ENCODE measurements at regions not wholly inside any gene's neighbourhood (a gene's known extent, or its start where the extent isn't known, plus 50 kb on each side); places are given as distances from the start of the nearest gene placed in this dataset.

DNA sequence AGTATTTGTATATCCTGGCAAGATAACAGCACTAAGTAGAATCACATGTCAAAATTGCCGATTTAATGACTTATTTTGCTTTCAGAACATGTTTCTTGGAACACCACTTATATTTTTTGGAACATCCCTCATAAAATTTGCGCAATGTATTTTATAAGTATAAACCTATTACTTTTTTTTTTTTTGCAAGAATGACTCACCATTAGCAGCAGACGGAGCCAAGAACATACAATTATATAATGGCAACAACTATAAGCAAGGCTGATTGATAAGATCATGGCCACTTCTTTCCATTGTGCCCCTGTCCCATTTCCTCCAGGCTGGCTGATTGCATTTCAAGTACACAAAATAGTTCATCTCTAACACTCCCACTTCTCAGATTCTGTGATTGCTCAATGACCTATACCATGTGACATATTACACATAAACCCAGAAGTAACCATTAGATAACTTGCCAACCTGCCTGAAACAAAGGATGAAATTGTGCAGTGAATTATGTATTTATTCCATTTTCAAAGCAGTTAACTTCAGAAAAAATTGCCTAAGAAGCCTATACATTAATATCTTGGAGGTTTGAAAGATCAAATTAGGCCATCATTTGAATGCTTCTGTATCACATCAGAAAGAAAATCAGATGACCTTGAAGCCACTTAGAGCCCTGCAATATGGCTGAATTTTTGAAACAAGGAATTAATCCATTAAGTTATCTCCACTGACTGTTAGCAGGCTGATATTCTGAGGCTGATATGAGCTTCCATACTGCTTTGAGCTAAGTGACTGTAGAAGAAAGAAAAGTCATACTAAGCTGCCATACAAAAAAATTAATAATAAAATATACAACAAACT is 77.8 kb upstream of the PRMT6 start:
- Histone ChIP-seq H3K27me3 (ENCODE audit: low read length) (no peaks in the 10 kb centered on the region), H3K4me1 (ENCODE audit: low read length) (no peaks in the 10 kb centered on the region), H3K36me3 (ENCODE audit: insufficient read depth, low read length) (no peaks in the 10 kb centered on the region), H3K4me3 (ENCODE audit: low read length) (no peak overlapping the region), H3K9ac (ENCODE audit: low read length) (no peak overlapping the region), H3K27ac (ENCODE audit: low read length) (no peak overlapping the region), H3K9me3 (ENCODE audit: low read length) (no peaks in the 10 kb centered on the region), H2AFZ (ENCODE audit: low read length) (no peak overlapping the region), H3K79me2 (ENCODE audit: low read length) (no peaks in the 10 kb centered on the region), H4K20me1 (ENCODE audit: insufficient read depth, low read depth, low read length) (no peaks in the 10 kb centered on the region), H3K4me2 (ENCODE audit: low read depth, low read length, poor library complexity, severe bottlenecking) (no peak overlapping the region), H3K9me2 (replicated peaks; ENCODE audit: insufficient read depth, low read length) (no peaks in the 10 kb centered on the region)
- DNase-seq = no peak

DNA sequence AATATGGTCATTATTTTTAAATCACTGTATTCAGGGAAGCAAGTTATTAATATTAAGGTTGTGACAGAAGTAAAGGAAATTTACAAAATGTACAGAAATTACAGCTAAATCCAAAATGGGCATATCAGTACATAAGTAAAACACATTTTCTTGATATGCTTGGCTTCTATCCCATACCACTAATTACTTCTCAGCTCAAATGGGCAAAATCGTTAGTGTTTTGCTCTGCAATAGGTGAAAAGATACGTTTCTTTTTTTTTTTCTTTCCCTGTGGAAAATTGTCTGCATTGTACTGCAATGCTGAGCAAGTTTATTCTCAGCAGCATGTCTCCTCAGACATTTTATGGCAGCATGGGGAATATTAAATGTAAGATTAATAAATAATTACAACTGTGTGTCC is 77.1 kb upstream of the PRMT6 start:
- Histone ChIP-seq H3K9ac (ENCODE audit: low read length) (no peak overlapping the region), H3K4me3 (ENCODE audit: low read length) (no peak overlapping the region), H3K4me2 (ENCODE audit: low read depth, low read length, poor library complexity, severe bottlenecking) (no peak overlapping the region), H3K27ac (ENCODE audit: low read length) (no peak overlapping the region), H2AFZ (ENCODE audit: low read length) (no peak overlapping the region), H3K9me2 (replicated peaks; ENCODE audit: insufficient read depth, low read length) (no peaks in the 10 kb centered on the region), H3K4me1 (ENCODE audit: low read length) (no peaks in the 10 kb centered on the region), H3K9me3 (ENCODE audit: low read length) (no peaks in the 10 kb centered on the region), H3K36me3 (ENCODE audit: insufficient read depth, low read length) (no peaks in the 10 kb centered on the region), H3K79me2 (ENCODE audit: low read length) (no peaks in the 10 kb centered on the region), H3K27me3 (ENCODE audit: low read length) (no peaks in the 10 kb centered on the region), H4K20me1 (ENCODE audit: insufficient read depth, low read depth, low read length) (no peaks in the 10 kb centered on the region)
- no peak for DNase-seq

DNA sequence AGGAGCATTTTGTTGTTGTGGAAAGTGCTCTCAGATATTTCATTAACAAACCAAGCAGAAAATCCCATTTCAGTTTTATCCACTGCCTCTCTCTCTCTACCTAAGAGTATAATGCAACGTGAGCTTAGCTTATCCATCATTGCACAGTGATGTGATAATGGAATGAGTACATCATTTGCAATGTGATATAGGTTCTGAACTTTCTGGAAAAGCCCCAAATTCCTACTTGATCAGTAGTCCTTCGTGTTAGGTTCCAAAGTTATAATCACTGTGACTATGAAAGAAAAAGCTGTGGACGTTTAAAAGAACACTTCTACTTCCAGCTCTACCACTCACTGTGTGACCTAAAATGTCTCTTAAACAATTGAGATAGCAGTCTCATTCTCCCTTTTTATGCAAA is 76.4 kb upstream of the PRMT6 start:
- no peaks in the 10 kb centered on the region for H4K20me1 ChIP-seq (ENCODE audit: insufficient read depth, low read depth, low read length)
- H3K4me2 ChIP-seq (ENCODE audit: low read depth, low read length, poor library complexity, severe bottlenecking) = no peak overlapping the region
- H3K4me1 ChIP-seq (ENCODE audit: low read length) = no peaks in the 10 kb centered on the region
- no peaks in the 10 kb centered on the region for H3K9me3 ChIP-seq (ENCODE audit: low read length)
- H3K27me3 ChIP-seq (ENCODE audit: low read length) = no peaks in the 10 kb centered on the region
- no peaks in the 10 kb centered on the region for H3K9me2 ChIP-seq (replicated peaks; ENCODE audit: insufficient read depth, low read length)
- no peaks in the 10 kb centered on the region for H3K79me2 ChIP-seq (ENCODE audit: low read length)
- H2AFZ ChIP-seq (ENCODE audit: low read length) = no peak overlapping the region
- H3K4me3 ChIP-seq (ENCODE audit: low read length) = no peak overlapping the region
- H3K9ac ChIP-seq (ENCODE audit: low read length) = no peak overlapping the region
- H3K27ac ChIP-seq (ENCODE audit: low read length) = no peak overlapping the region
- DNase-seq = no peak
- no peaks in the 10 kb centered on the region for H3K36me3 ChIP-seq (ENCODE audit: insufficient read depth, low read length)

DNA sequence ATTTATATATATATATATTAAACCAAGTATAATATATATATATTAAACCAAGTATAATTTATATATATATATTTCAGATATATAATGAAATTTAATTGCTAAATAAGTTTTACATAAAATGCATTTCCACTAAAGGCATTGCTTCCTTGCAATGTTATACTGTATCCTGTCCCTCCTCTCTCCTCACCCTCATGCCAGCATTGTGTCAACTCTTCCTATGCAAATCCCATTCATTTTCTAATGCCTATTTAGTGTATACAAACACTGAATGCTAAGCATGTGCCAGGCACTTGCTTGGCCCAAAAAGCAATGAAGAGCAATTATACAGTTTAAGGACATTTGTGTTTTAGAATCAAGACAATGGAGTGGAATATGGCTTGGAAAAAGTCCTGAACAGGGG is 71.7 kb upstream of the PRMT6 start:
- Histone ChIP-seq H3K9me3 (ENCODE audit: low read length) (no peaks in the 10 kb centered on the region; the same call in 1 of the 2 replicates), H3K4me1 (ENCODE audit: low read length) (no peaks in the 10 kb centered on the region), H3K9me2 (replicated peaks; ENCODE audit: insufficient read depth, low read length) (no peaks in the 10 kb centered on the region), H4K20me1 (ENCODE audit: insufficient read depth, low read depth, low read length) (no peaks in the 10 kb centered on the region), H3K27ac (ENCODE audit: low read length) (no peak overlapping the region), H3K4me3 (ENCODE audit: low read length) (no peak overlapping the region), H3K4me2 (ENCODE audit: low read depth, low read length, poor library complexity, severe bottlenecking) (no peak overlapping the region), H3K9ac (ENCODE audit: low read length) (no peak overlapping the region), H2AFZ (ENCODE audit: low read length) (no peak overlapping the region), H3K36me3 (ENCODE audit: insufficient read depth, low read length) (no peaks in the 10 kb centered on the region), H3K27me3 (ENCODE audit: low read length) (no peaks in the 10 kb centered on the region), H3K79me2 (ENCODE audit: low read length) (no peaks in the 10 kb centered on the region)
- no peak for DNase-seq

DNA sequence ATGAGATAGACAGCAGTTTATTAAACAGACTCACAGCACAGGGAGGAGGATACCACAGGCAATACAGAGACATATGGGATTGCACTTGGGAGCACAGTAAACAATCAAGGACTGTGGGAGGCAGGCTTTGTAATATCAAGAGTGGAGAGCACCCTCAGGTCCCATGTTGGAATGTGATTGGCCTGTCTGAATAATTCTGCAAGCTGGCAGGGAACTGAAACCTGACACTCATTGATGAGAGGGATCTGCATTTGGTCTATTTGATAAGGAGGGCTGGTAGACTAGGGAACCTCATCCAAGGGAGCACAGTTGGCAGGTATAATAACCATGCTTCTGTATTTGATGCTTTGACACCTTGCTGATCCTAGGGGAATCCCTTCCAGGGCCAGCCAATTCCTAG is 69.9 kb upstream of the PRMT6 start:
- Histone ChIP-seq H3K9ac (ENCODE audit: low read length) (no peak overlapping the region), H3K4me2 (ENCODE audit: low read depth, low read length, poor library complexity, severe bottlenecking) (no peak overlapping the region), H3K4me3 (ENCODE audit: low read length) (no peak overlapping the region), H3K9me2 (replicated peaks; ENCODE audit: insufficient read depth, low read length) (no peaks in the 10 kb centered on the region), H4K20me1 (ENCODE audit: insufficient read depth, low read depth, low read length) (no peaks in the 10 kb centered on the region), H3K79me2 (ENCODE audit: low read length) (no peaks in the 10 kb centered on the region), H3K4me1 (ENCODE audit: low read length) (no peaks in the 10 kb centered on the region), H3K27me3 (ENCODE audit: low read length) (no peaks in the 10 kb centered on the region), H3K9me3 (ENCODE audit: low read length) (no peaks in the 10 kb centered on the region; the same call in 1 of the 2 replicates), H3K27ac (ENCODE audit: low read length) (no peak overlapping the region), H2AFZ (ENCODE audit: low read length) (no peak overlapping the region), H3K36me3 (ENCODE audit: insufficient read depth, low read length) (no peaks in the 10 kb centered on the region)
- no peak for DNase-seq

DNA sequence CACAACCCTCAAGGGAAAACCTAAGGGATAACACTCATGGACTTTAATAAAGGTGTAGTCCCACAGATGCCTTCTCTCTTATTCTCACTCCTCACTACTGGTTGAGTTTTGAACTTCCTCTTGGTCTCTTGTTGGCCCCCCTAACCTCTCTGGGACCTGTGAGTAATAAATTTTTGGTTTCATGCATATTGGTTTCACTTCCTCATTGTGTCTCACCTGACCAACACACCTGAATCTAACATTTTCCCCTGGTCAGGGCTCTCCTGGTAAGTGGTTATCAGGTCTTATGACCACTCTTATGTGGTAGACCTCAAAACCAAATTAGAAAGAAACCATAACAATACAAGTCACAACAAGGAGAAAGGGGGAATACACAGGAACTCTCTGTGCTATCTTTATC is 60.5 kb upstream of the PRMT6 start:
- Histone ChIP-seq H3K36me3 (ENCODE audit: insufficient read depth, low read length) (no peaks in the 10 kb centered on the region), H4K20me1 (ENCODE audit: insufficient read depth, low read depth, low read length) (no peaks in the 10 kb centered on the region), H3K9ac (ENCODE audit: low read length) (no peak overlapping the region), H3K4me3 (ENCODE audit: low read length) (no peak overlapping the region), H3K4me2 (ENCODE audit: low read depth, low read length, poor library complexity, severe bottlenecking) (no peak overlapping the region), H3K9me2 (replicated peaks; ENCODE audit: insufficient read depth, low read length) (no peaks in the 10 kb centered on the region), H2AFZ (ENCODE audit: low read length) (no peak overlapping the region), H3K4me1 (ENCODE audit: low read length) (no peaks in the 10 kb centered on the region), H3K27ac (ENCODE audit: low read length) (no peak overlapping the region), H3K79me2 (ENCODE audit: low read length) (no peaks in the 10 kb centered on the region), H3K27me3 (ENCODE audit: low read length) (no peaks in the 10 kb centered on the region), H3K9me3 (ENCODE audit: low read length) (no peaks in the 10 kb centered on the region; the same call in 1 of the 2 replicates)
- no peak for DNase-seq

DNA sequence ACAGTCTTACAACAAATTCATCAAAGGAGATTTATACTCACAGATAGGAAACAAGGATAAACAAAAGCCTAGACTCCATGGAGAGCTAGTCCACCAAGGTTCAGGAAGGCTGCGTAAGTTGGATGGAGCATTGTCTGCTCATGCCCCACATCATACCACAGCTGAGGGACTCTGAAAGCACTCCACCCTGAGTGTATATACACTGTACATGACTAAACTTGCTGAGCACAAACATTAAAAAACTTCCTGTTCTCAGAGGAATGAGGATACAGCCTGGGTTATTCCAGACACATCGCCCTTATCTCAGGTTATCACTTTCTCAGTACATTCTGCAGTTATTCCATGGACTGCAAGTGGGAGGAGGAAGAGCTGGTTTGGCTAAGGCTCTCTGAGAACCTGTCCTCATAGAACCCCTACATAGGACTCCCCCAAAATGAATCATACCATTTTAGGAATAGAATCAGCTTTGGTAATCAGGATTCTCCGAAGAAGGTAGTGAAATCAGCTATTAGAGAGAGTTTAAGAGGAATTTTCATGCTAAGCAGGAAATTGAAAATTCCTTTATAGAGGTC is 58.0 kb upstream of the PRMT6 start:
- no peak overlapping the region for H3K27ac ChIP-seq (ENCODE audit: low read length)
- H3K9me2 ChIP-seq (replicated peaks; ENCODE audit: insufficient read depth, low read length) = no peaks in the 10 kb centered on the region
- no peaks in the 10 kb centered on the region for H3K4me1 ChIP-seq (ENCODE audit: low read length)
- no peak overlapping the region for H3K4me3 ChIP-seq (ENCODE audit: low read length)
- H3K79me2 ChIP-seq (ENCODE audit: low read length) = no peaks in the 10 kb centered on the region
- no peaks in the 10 kb centered on the region for H4K20me1 ChIP-seq (ENCODE audit: insufficient read depth, low read depth, low read length)
- H3K4me2 ChIP-seq (ENCODE audit: low read depth, low read length, poor library complexity, severe bottlenecking) = no peak overlapping the region
- no peak overlapping the region for H2AFZ ChIP-seq (ENCODE audit: low read length)
- no peak overlapping the region for H3K9ac ChIP-seq (ENCODE audit: low read length)
- no peak for DNase-seq
- H3K9me3 ChIP-seq (ENCODE audit: low read length) = no peaks in the 10 kb centered on the region; the same call in 1 of the 2 replicates
- no peaks in the 10 kb centered on the region for H3K36me3 ChIP-seq (ENCODE audit: insufficient read depth, low read length)
- no peaks in the 10 kb centered on the region for H3K27me3 ChIP-seq (ENCODE audit: low read length)

DNA sequence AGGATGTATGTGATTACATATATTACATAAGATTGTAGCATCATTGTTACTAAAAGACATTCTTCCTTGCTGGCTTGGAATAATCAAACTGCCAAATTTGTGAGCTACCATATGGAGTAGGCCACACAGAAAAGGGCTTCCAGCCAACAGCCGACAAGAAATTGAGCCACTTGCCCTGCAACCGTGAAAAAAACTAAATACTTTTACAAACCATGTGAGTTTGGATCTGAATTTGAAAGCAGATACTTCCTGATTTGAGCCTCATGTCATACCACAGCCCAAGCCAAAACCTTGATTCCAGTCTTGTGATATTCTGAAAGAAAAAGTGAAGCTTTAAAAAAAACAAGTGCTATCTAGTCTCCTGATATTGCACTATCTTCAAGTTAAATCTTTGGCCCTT is 55.6 kb upstream of the PRMT6 start:
- Histone ChIP-seq H3K9me2 (replicated peaks; ENCODE audit: insufficient read depth, low read length) (no peaks in the 10 kb centered on the region), H2AFZ (ENCODE audit: low read length) (no peak overlapping the region), H3K79me2 (ENCODE audit: low read length) (no peaks in the 10 kb centered on the region), H3K4me1 (ENCODE audit: low read length) (no peaks in the 10 kb centered on the region), H3K4me3 (ENCODE audit: low read length) (no peak overlapping the region), H3K27ac (ENCODE audit: low read length) (no peak overlapping the region), H3K9me3 (ENCODE audit: low read length) (no peaks in the 10 kb centered on the region), H3K4me2 (ENCODE audit: low read depth, low read length, poor library complexity, severe bottlenecking) (no peak overlapping the region), H3K9ac (ENCODE audit: low read length) (no peak overlapping the region), H4K20me1 (ENCODE audit: insufficient read depth, low read depth, low read length) (no peaks in the 10 kb centered on the region), H3K36me3 (ENCODE audit: insufficient read depth, low read length) (no peaks in the 10 kb centered on the region), H3K27me3 (ENCODE audit: low read length) (no peaks in the 10 kb centered on the region)
- no peak for DNase-seq

All from Karpas-422 (cell line).